ENCODE measurements at regions not wholly inside any gene's neighbourhood (a gene's known extent, or its start where the extent isn't known, plus 50 kb on each side); places are given as distances from the start of the nearest gene placed in this dataset.

DNA sequence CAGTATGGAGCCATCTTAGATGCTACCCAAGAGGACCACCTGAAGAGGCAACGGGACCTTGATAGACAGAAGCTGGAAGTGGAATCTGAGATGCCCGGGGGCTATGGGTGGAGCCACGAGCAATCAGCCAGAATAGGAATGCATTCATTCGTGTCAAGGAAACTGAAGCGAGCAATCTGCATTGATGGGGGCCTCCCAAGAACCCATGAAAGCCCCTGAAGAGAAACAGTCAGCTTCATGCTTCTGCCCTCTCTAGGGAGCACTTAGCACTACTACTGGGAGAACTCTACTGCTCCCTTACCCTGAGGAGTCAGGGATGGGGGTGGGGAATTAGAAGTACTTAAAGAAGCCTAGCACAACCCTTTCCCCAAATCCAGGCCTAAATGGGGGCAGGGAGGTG lies 51.9 kb upstream of the TCERG1 start (continued):
- TF ChIP-seq, protein P1, sequence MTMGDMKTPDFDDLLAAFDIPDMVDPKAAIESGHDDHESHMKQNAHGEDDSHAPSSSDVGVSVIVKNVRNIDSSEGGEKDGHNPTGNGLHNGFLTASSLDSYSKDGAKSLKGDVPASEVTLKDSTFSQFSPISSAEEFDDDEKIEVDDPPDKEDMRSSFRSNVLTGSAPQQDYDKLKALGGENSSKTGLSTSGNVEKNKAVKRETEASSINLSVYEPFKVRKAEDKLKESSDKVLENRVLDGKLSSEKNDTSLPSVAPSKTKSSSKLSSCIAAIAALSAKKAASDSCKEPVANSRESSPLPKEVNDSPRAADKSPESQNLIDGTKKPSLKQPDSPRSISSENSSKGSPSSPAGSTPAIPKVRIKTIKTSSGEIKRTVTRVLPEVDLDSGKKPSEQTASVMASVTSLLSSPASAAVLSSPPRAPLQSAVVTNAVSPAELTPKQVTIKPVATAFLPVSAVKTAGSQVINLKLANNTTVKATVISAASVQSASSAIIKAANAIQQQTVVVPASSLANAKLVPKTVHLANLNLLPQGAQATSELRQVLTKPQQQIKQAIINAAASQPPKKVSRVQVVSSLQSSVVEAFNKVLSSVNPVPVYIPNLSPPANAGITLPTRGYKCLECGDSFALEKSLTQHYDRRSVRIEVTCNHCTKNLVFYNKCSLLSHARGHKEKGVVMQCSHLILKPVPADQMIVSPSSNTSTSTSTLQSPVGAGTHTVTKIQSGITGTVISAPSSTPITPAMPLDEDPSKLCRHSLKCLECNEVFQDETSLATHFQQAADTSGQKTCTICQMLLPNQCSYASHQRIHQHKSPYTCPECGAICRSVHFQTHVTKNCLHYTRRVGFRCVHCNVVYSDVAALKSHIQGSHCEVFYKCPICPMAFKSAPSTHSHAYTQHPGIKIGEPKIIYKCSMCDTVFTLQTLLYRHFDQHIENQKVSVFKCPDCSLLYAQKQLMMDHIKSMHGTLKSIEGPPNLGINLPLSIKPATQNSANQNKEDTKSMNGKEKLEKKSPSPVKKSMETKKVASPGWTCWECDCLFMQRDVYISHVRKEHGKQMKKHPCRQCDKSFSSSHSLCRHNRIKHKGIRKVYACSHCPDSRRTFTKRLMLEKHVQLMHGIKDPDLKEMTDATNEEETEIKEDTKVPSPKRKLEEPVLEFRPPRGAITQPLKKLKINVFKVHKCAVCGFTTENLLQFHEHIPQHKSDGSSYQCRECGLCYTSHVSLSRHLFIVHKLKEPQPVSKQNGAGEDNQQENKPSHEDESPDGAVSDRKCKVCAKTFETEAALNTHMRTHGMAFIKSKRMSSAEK (CRISPR knock-in tag; IDR thresholded peaks at IDR 0.05; ENCODE audit: borderline replicate concordance) = no peak
- TF ChIP-seq MXD4 (CRISPR knock-in tag; IDR thresholded peaks at IDR 0.05; ENCODE audit: borderline replicate concordance) (no peak), RELA (CRISPR knock-in tag; IDR thresholded peaks at IDR 0.05; ENCODE audit: borderline replicate concordance) (no peak)

Data from WTC11 (cell line).